ENCODE measurements at regions not wholly inside any gene's neighbourhood (a gene's known extent, or its start where the extent isn't known, plus 50 kb on each side); places are given as distances from the start of the nearest gene placed in this dataset.

DNA sequence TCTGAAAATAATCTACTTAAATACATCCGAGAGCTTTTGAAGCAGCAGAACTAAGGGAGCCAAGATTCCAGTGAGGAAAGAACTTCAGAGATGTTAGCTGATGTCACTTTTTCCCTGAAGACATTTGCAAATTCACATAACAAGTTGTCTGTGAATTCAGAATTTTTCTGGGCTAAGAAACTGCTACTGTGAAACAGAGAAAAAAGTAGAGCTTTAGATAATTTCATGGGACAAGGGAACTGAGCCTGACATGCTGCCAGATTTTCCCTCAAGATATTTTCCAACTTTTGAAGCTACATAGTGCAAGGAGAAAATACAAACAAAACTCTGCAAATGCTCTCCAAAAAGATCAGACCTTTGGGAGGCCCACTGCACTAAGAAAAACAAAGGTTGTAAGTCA lies 484.2 kb downstream of the ANKRD7 start:
- no peak overlapping the region for H3K9ac ChIP-seq (ENCODE audit: low read length)
- H3K9me3 ChIP-seq (ENCODE audit: control insufficient read depth, low read depth, low read length) = no peaks in the 10 kb centered on the region
- H3K27me3 ChIP-seq (ENCODE audit: control insufficient read depth, insufficient read depth, low read length) = no peaks in the 10 kb centered on the region
- H3K4me1 ChIP-seq (ENCODE audit: control insufficient read depth, low read depth, low read length) = no peaks in the 10 kb centered on the region
- H3K36me3 ChIP-seq (ENCODE audit: control insufficient read depth, low read depth, low read length) = no peaks in the 10 kb centered on the region
- no peak overlapping the region for H3K27ac ChIP-seq (ENCODE audit: low read length)
- H3K4me3 ChIP-seq (ENCODE audit: low read length) = no peak overlapping the region

DNA sequence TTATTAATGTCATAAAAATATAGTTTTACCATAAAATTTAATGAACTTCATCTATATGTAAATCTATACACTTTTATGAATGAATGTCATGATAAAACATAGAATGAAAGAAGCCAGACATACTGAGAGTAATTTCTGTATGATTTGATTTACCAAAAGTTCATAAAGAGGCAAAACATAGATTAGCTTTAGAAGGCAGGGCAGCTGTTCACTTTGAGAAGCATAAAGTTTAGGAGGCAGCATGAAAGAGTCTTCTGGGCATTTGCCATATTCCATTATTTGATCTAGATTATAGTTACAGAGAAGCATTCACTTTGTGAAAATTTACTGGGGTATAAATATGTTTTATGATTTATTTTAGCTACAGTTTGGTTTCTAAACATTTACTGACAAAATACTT lies 487.2 kb downstream of the ANKRD7 start:
- H3K27me3 ChIP-seq (ENCODE audit: control insufficient read depth, insufficient read depth, low read length) = no peaks in the 10 kb centered on the region
- H3K27ac ChIP-seq (ENCODE audit: low read length) = no peak overlapping the region
- H3K36me3 ChIP-seq (ENCODE audit: control insufficient read depth, low read depth, low read length) = no peaks in the 10 kb centered on the region
- H3K9ac ChIP-seq (ENCODE audit: low read length) = no peak overlapping the region
- H3K4me1 ChIP-seq (ENCODE audit: control insufficient read depth, low read depth, low read length) = no peaks in the 10 kb centered on the region
- H3K4me3 ChIP-seq (ENCODE audit: low read length) = no peak overlapping the region
- H3K9me3 ChIP-seq (ENCODE audit: control insufficient read depth, low read depth, low read length) = no peaks in the 10 kb centered on the region

DNA sequence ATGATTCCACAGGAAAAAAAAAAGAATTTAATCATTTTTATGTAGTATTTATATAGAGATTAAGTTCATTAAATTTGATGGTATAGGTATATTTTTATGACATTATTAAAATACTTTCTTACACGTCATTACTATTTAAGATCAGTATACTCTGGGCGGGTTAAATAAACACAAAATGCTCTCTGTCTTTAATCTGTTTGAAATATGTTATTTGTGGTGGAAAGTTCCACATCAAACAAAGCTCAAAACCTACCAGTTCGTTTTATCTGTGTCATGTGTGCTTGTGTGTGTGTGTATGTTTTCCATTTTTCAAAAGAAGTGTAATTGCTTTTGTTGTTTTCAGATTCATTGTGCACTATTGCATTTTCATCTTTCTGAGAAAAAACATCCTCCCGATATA lies 488.5 kb downstream of the ANKRD7 start:
- H3K36me3 ChIP-seq (ENCODE audit: control insufficient read depth, low read depth, low read length) = no peaks in the 10 kb centered on the region
- no peaks in the 10 kb centered on the region for H3K9me3 ChIP-seq (ENCODE audit: control insufficient read depth, low read depth, low read length)
- H3K4me1 ChIP-seq (ENCODE audit: control insufficient read depth, low read depth, low read length) = no peaks in the 10 kb centered on the region
- no peak overlapping the region for H3K4me3 ChIP-seq (ENCODE audit: low read length)
- no peak overlapping the region for H3K27ac ChIP-seq (ENCODE audit: low read length)
- H3K27me3 ChIP-seq (ENCODE audit: control insufficient read depth, insufficient read depth, low read length) = no peaks in the 10 kb centered on the region
- no peak overlapping the region for H3K9ac ChIP-seq (ENCODE audit: low read length)

DNA sequence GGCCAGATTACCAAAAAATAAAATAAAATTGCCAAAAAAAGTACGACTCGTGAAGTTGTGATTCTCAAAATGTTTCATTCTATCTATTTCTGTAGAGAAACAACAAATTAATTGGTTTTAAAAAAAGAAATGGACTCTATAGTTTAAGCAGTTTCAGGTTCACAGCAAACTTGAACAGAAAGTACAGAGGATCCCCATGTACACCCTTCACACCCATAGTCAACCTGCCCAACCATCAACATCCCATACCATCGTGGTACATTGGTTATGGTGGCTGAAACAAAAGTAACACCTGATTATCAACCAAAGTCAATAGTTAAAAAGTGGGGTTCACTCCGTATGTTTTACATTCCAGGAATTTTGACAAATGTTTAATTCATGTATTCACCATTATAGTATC lies 496.1 kb downstream of the ANKRD7 start:
- Histone ChIP-seq H3K36me3 (ENCODE audit: control insufficient read depth, low read depth, low read length) (no peaks in the 10 kb centered on the region), H3K4me3 (ENCODE audit: low read length) (no peak overlapping the region), H3K27me3 (ENCODE audit: control insufficient read depth, insufficient read depth, low read length) (no peaks in the 10 kb centered on the region), H3K9me3 (ENCODE audit: control insufficient read depth, low read depth, low read length) (no peaks in the 10 kb centered on the region), H3K27ac (ENCODE audit: low read length) (no peak overlapping the region), H3K4me1 (ENCODE audit: control insufficient read depth, low read depth, low read length) (no peaks in the 10 kb centered on the region), H3K9ac (ENCODE audit: low read length) (no peak overlapping the region)

DNA sequence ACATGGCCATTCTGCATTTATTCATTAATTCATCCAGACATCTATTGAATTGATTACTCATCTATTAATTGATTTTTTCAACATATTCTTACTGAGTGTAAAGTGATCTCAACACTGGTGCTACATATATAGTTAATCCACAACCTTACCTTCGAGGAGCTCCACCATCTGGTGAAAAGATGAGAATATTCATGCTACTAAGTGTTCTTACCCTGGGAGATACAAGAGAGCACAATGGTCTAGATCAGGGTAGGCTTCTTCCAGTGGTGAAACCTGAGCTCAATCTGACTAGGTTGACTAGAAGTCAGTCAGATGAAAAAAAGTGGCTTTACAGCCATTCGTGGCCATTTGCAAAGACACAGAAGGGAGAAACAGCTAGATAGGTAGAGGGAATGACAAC lies 507.4 kb downstream of the ANKRD7 start:
- H3K27me3 ChIP-seq (ENCODE audit: control insufficient read depth, insufficient read depth, low read length) = no peaks in the 10 kb centered on the region

DNA sequence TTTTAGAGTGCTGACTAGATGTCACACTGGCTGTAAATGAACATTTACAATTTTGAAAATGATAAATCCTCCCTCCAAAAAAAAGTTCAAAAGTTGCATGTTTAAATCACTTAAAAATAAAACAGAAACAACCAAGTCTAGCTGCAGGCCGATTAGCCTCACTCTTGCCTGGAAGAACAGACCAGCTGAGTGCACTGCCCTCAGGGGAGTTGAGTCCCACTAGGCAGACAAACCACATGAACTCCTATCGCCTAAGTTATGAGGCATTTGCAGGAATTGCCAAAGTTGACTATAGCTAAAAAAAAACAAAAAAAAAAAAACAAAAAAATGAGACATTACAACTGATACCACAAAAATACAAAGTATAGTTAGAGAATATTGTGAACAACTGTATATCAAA lies 510.0 kb downstream of the ANKRD7 start:
- Histone ChIP-seq H3K27me3 (ENCODE audit: control insufficient read depth, insufficient read depth, low read length) (no peaks in the 10 kb centered on the region), H3K27ac (ENCODE audit: low read length) (no peak overlapping the region), H3K9ac (ENCODE audit: low read length) (no peak overlapping the region), H3K9me3 (ENCODE audit: control insufficient read depth, low read depth, low read length) (no peaks in the 10 kb centered on the region), H3K4me3 (ENCODE audit: low read length) (no peak overlapping the region), H3K36me3 (ENCODE audit: control insufficient read depth, low read depth, low read length) (no peaks in the 10 kb centered on the region), H3K4me1 (ENCODE audit: control insufficient read depth, low read depth, low read length) (no peaks in the 10 kb centered on the region)

More for the DNA sequence above, 507.4 kb downstream of the ANKRD7 start:
- H3K9ac ChIP-seq (ENCODE audit: low read length) = no peak overlapping the region
- no peaks in the 10 kb centered on the region for H3K36me3 ChIP-seq (ENCODE audit: control insufficient read depth, low read depth, low read length)
- H3K27ac ChIP-seq (ENCODE audit: low read length) = no peak overlapping the region
- H3K4me1 ChIP-seq (ENCODE audit: control insufficient read depth, low read depth, low read length) = no peaks in the 10 kb centered on the region
- no peaks in the 10 kb centered on the region for H3K9me3 ChIP-seq (ENCODE audit: control insufficient read depth, low read depth, low read length)
- H3K4me3 ChIP-seq (ENCODE audit: low read length) = no peak overlapping the region

DNA sequence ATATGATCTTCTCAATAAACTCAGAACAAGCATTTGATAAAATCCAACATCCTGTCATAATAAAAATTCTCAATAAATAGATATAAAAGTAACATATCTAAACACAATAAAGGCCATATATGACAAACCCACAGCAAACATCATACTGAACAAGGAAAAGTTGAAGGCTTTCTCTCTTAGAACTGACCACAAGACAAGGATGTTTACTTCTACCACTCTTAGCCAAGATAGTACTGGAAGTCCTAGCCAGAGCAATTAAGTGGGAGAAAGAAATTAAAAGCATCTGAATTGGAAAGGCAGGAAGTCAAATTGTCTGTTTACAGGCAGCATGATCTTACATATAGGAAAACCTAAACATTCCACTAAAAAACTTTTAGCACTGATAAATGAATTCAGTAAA lies 510.9 kb downstream of the ANKRD7 start:
- no peaks in the 10 kb centered on the region for H3K36me3 ChIP-seq (ENCODE audit: control insufficient read depth, low read depth, low read length)
- H3K27ac ChIP-seq (ENCODE audit: low read length) = no peak overlapping the region
- no peak overlapping the region for H3K4me3 ChIP-seq (ENCODE audit: low read length)
- H3K4me1 ChIP-seq (ENCODE audit: control insufficient read depth, low read depth, low read length) = no peaks in the 10 kb centered on the region
- H3K27me3 ChIP-seq (ENCODE audit: control insufficient read depth, insufficient read depth, low read length) = no peaks in the 10 kb centered on the region
- no peaks in the 10 kb centered on the region for H3K9me3 ChIP-seq (ENCODE audit: control insufficient read depth, low read depth, low read length)
- no peak overlapping the region for H3K9ac ChIP-seq (ENCODE audit: low read length)

DNA sequence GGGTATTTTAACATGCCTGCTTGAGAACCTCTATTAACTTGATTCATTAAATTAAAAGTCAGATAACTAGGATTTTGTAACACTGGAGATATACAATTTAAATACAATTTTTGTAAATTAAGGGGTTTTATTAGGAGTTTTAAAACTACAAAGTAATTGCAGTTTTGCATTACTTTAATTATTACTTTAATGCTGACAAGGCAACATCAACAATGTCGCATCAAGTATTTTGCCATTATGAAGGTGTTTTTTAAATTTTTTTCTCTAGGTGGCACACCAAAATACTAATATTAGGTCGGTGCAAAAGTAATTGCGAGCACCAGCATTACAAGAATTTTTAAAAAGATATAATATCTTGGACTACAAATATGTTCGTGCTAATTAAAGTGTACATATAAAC lies 513.4 kb downstream of the ANKRD7 start:
- no peaks in the 10 kb centered on the region for H3K9me3 ChIP-seq (ENCODE audit: control insufficient read depth, low read depth, low read length)
- H3K4me1 ChIP-seq (ENCODE audit: control insufficient read depth, low read depth, low read length) = no peaks in the 10 kb centered on the region
- no peak overlapping the region for H3K27ac ChIP-seq (ENCODE audit: low read length)
- H3K36me3 ChIP-seq (ENCODE audit: control insufficient read depth, low read depth, low read length) = no peaks in the 10 kb centered on the region
- H3K4me3 ChIP-seq (ENCODE audit: low read length) = no peak overlapping the region
- no peak overlapping the region for H3K9ac ChIP-seq (ENCODE audit: low read length)
- no peaks in the 10 kb centered on the region for H3K27me3 ChIP-seq (ENCODE audit: control insufficient read depth, insufficient read depth, low read length)

DNA sequence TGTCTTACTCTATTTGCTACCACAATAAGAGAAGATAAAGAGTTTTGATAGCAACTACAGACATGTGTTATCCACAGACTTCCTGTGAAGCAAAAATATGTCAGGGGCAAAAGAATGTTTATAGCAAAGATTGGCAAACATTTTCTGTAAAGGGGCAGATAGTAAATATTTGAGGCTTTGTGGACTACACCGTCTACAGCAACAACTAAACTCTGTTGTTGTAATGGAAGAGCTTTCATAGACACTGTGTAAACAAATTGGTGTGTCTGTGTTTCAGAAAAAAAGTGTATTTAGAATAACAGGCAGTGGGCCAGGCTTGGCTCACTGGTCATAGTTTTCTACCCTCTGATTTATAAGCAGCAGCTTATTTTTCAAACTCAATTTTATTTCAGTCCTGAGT lies 521.4 kb downstream of the ANKRD7 start:
- no peaks in the 10 kb centered on the region for H3K27me3 ChIP-seq (ENCODE audit: control insufficient read depth, insufficient read depth, low read length)
- H3K9me3 ChIP-seq (ENCODE audit: control insufficient read depth, low read depth, low read length) = no peaks in the 10 kb centered on the region
- H3K4me3 ChIP-seq (ENCODE audit: low read length) = no peak overlapping the region
- no peak overlapping the region for H3K27ac ChIP-seq (ENCODE audit: low read length)
- no peak overlapping the region for H3K9ac ChIP-seq (ENCODE audit: low read length)
- no peaks in the 10 kb centered on the region for H3K36me3 ChIP-seq (ENCODE audit: control insufficient read depth, low read depth, low read length)
- no peaks in the 10 kb centered on the region for H3K4me1 ChIP-seq (ENCODE audit: control insufficient read depth, low read depth, low read length)

DNA sequence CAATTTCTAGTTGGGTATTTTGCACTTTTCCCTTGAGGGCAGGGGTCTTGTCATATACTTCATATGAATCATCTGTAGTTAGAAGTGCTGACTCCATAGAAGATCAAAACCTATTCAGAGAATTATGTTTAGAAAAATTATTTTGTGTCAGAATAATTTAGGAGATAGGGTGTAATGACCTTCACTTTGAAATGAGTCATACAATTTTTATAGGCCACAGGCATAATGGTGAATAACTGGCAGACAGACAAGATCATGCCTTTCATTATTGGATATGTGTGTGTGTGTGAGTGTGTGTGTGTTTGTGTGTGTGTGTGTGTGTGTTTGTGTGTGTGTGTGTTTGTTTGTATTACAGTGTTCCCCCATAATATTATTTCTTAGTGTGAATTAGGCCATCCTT lies 523.0 kb downstream of the ANKRD7 start:
- Histone ChIP-seq H3K36me3 (ENCODE audit: control insufficient read depth, low read depth, low read length) (no peaks in the 10 kb centered on the region), H3K4me3 (ENCODE audit: low read length) (no peak overlapping the region), H3K9ac (ENCODE audit: low read length) (no peak overlapping the region), H3K27ac (ENCODE audit: low read length) (no peak overlapping the region), H3K4me1 (ENCODE audit: control insufficient read depth, low read depth, low read length) (no peaks in the 10 kb centered on the region), H3K27me3 (ENCODE audit: control insufficient read depth, insufficient read depth, low read length) (no peaks in the 10 kb centered on the region), H3K9me3 (ENCODE audit: control insufficient read depth, low read depth, low read length) (no peaks in the 10 kb centered on the region)

DNA sequence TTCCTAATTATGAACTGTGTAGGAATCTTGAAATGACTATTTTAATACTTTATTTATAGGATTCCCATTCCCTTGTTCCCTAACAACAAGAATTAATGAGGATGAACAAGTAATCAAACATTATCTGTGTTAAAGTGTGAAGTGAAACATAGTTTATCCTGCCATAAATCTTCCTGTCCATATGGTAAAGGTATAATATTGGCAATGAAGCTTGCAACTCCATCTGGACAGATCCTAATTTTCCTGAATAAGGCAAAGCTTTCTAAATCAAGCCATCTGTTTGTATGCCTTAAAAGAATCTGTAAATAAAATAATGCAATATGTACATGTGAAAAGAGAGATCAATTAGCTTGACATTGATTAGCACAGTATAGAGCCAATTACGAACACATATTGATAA lies 529.0 kb downstream of the ANKRD7 start:
- no peaks in the 10 kb centered on the region for H3K9me3 ChIP-seq (ENCODE audit: control insufficient read depth, low read depth, low read length)

DNA sequence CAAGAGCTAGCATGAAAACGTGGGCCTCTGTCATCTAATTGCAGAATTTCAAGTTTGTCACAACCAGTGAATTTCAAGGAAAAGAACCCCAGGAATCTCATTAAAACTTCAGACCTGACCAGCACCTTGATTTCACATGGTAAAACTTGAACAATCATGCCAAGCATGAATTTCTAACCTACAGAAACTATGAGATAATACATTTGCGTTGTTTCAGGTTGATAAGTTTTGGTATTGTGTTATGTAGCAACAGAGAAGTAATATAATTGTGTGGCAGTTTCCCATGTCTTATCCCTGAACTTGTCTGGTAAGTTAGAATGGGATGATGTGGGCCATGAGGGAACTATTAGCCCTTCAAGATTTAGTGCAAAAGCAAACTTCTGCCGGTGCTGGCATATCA lies 530.1 kb downstream of the ANKRD7 start:
- no peaks in the 10 kb centered on the region for H3K9me3 ChIP-seq (ENCODE audit: control insufficient read depth, low read depth, low read length)
- no peak overlapping the region for H3K9ac ChIP-seq (ENCODE audit: low read length)
- no peaks in the 10 kb centered on the region for H3K36me3 ChIP-seq (ENCODE audit: control insufficient read depth, low read depth, low read length)
- no peak overlapping the region for H3K4me3 ChIP-seq (ENCODE audit: low read length)
- H3K4me1 ChIP-seq (ENCODE audit: control insufficient read depth, low read depth, low read length) = no peaks in the 10 kb centered on the region
- no peaks in the 10 kb centered on the region for H3K27me3 ChIP-seq (ENCODE audit: control insufficient read depth, insufficient read depth, low read length)
- no peak overlapping the region for H3K27ac ChIP-seq (ENCODE audit: low read length)

More for the DNA sequence above, 529.0 kb downstream of the ANKRD7 start:
- no peak overlapping the region for H3K27ac ChIP-seq (ENCODE audit: low read length)
- H3K4me3 ChIP-seq (ENCODE audit: low read length) = no peak overlapping the region
- H3K27me3 ChIP-seq (ENCODE audit: control insufficient read depth, insufficient read depth, low read length) = no peaks in the 10 kb centered on the region
- no peaks in the 10 kb centered on the region for H3K36me3 ChIP-seq (ENCODE audit: control insufficient read depth, low read depth, low read length)
- no peaks in the 10 kb centered on the region for H3K4me1 ChIP-seq (ENCODE audit: control insufficient read depth, low read depth, low read length)
- no peak overlapping the region for H3K9ac ChIP-seq (ENCODE audit: low read length)

All from iPS-18a (cell line).